ENCODE measurements at regions not wholly inside any gene's neighbourhood (a gene's known extent, or its start where the extent isn't known, plus 50 kb on each side); places are given as distances from the start of the nearest gene placed in this dataset.

GRCh38 chr18:15198116-15198389, 450.1 kb downstream of the ANKRD30B start:
- in situ Hi-C loops (cut with MboI), result no loop called here
- Histone ChIP-seq H2AFZ (0 out of 2 replicates have a peak overlapping the region, but pooled peaks have one; percentile 33), H3K79me2 (ENCODE audit: insufficient read depth) (no peaks in the 10 kb centered on the region), H3K4me2 (ENCODE audit: unreplicated experiment) (no peak overlapping the region), H3K9me3 (ENCODE audit: low read depth) (peaks cover 5% of the 10 kb centered on the region), H3K4me1 (ENCODE audit: insufficient read depth) (no peaks in the 10 kb centered on the region), H4K20me1 (ENCODE audit: insufficient read depth) (no peaks in the 10 kb centered on the region), H3F3A (ENCODE audit: insufficient read depth) (no peaks in the 10 kb centered on the region), H3K9me2 (ENCODE audit: insufficient read depth) (no peaks in the 10 kb centered on the region), H3K27me3 (replicated peaks; ENCODE audit: insufficient read depth) (peaks cover 9% of the 10 kb centered on the region; the same call in 1 of the 2 replicates), H3K36me3 (ENCODE audit: low read depth) (no peaks in the 10 kb centered on the region), H3K4me3 (peak overlapping the region; percentile 47), H3K27ac (no peak overlapping the region), H3K9ac (no peak overlapping the region)
- WGBS, 2 experiments (ENCODE audit: low coverage in 1 of 2, low lambda C conversion rate in 2 of 2, missing lambda C conversion rate in 2 of 2), result 3 to 5% methylated on average over 19 to 30 of the region's 30 CpGs
- TF ChIP-seq EZH2phosphoT487 (IDR thresholded peaks at IDR 0.05; ENCODE audit: insufficient read depth, low read depth), result 0 out of 2 replicates have a peak, but pooled peaks have one; percentile 6
- peak; percentile 86 for TF ChIP-seq EZH2 (IDR thresholded peaks at IDR 0.05; ENCODE audit: insufficient read depth, poor library complexity, severe bottlenecking)
- peak; percentile 1 for DNase-seq
